Islet of Langerhans (tissue), 1 donor: ENCODE measurements at regions not wholly inside any gene's neighbourhood (a gene's known extent, or its start where the extent isn't known, plus 50 kb on each side); places are given as distances from the start of the nearest gene placed in this dataset.
A peak's percentile ranks its signal among the peaks of the same experiment; 100 is the strongest.

Experiments used
- FAIRE-seq: peaks from one replicate; lab custom pipeline; 2011; peaks lifted over from hg19 to GRCh38; lab: Jason Lieb, UNC

DNA sequence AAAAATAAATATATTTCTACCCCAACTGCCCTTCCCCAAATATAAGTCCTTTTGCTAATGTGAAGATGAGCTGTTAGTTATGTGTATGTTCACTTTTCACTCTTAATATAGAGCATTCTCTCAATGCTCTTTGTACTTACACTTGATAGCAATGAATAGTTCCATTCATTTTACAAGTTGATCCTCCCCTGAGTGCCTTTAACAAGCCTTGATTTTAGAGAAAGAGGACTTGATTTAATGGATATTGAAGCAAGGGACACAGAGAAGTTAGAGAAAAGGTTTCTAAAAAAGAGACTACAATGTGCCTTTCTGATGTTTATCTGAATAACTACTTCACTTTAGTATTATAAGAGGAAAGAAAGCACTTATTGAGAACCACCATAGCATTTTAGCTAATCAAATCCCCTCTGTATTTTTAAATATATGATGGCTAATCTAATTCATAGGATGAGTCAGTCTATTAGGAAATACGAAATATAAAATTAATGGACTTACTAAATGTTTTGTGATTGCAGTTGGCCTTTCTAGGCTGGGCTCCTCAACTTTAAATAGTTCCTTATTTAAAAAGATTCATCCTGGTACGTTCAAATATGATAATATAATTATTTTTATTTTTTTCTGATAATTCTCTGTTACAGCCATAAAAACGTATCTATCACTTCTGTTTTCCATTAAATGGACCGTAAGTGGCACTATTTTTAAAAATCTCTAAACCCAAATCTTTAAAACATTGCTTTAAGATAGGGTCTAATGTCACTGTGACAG is 1097.8 kb upstream of the SLC10A2 start:
- FAIRE-seq, result no peak

DNA sequence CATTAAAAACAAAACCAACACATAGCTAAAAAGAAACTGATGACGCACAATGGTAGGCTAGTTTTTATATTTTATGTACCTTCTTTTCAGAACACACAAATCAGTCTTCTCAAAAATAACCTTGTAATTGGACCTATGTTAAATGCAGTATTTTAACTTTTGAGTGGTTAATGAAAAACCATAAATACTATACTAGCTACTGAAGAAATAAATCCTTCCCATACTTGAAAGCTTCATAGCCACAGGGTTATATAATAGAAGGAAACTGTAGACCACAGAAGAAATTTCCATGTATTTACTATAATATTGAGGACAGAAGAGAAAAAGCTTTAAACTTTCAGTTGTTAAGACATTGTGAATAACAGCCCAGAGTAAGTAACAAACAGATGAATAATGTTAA is 1094.3 kb upstream of the SLC10A2 start:
- FAIRE-seq, result no peak

DNA sequence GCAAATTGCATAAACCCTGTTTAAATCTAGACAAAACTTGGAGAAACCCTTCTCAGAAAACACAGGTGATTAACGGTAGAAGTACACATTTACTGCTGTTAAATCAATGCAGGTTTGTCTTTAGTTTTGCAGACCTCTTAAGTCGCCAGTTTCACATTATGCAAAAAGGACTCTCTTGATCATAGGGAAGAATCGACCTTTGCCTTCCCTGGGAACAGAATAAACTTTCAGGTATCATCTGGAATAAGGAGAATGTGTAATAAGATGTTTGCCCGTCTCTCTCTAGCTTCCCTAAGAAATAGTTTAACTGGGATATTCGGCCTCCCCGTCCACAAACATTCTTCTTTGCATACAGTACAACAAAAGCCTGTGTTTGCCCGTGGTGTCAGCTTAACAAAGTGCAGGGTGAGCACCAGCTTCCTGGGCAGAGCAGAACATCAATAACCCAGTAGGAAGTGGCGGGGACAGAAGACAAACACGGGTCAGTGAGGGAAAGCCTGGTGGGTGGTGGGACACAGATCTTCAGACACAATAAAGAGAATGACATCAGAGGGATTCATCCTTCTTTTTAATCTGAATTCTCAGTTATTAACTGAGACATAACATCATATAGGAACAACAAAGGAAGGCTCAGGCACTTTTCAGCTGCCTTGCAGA is 1077.7 kb upstream of the SLC10A2 start:
- no peak for FAIRE-seq

GRCh38 chr13:104140552-104140951 is 1074.3 kb upstream of the SLC10A2 start:
- no peak for FAIRE-seq

DNA sequence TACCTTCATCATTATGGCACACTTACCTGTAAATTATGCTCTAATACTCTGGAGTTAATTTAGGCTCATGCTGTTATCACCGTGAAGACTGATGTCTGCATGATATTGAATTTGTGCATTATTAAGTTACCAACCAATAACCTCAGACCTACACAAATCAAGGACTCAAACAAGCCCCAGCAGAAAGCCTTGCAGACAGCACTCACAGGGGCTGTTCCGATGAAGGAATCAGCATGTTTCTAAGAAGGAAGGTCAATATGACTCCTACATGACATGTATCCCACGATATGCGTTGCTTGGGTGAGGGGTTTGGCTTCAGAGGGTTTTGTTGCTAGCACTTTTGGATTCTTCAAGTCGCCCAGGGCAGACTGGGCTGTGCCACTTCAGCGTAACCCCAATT is 1071.2 kb upstream of the SLC10A2 start:
- FAIRE-seq, result no peak

DNA sequence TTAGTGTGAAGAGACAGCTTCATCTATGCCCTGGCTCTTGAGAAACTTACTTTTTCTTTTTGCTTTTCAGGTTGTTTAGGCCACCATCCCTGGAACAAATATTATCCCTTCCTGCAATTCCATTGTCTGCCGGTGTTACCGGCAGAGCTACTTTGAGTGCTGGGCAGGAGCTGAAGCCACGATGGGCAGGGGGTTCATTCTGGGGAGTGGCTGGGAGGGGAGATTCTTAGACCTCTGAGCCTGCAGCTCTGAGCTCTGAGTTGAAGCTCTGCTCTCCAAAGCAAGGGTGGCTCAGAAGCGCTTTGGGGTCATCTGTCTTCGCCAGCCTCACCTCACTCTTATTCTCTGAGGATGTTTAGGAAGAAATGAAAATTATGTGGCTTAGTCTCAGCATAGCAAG is 1066.6 kb upstream of the SLC10A2 start:
- no peak for FAIRE-seq

- no peak for FAIRE-seq
These were observed 1047.9 kb upstream of the SLC10A2 start for GRCh38 chr13:104114101-104114500.

GRCh38 chr13:104111031-104111430 is 1044.8 kb upstream of the SLC10A2 start:
- no peak for FAIRE-seq

DNA sequence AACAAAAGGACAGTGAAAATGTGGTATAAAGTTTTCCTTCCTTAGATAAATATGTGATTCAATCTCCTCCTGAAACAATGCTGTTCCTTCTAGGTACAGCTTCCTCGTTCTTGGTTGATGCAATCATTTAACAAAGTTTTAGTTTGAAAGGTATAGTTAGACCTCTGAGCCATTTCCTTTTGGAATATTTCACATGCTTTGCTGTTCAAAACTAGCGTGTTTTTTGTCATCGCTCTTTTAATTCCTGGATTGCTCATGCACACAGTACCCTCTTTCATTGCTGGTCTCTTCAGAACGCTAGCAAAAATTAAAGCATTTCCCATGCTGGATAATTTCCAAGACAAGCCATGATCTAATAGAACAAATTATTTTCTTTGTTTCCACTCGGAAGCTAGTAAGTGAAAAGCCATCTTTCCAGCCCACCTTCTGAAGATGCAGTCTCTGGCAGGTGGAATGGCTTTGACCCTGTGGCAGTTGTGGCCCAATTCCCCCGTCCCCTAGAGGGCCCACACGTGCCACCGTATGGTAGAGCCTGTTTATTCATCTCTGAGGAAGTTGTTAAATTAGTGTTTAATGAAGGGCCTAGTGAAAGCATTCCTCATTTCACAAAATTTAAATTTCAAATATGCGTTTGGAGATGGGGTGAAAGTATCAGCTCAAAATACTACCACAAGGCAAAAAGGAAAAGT is 1040.6 kb upstream of the SLC10A2 start:
- no peak for FAIRE-seq

- peak; percentile 21 for FAIRE-seq
These were observed 1039.5 kb upstream of the SLC10A2 start for GRCh38 chr13:104105418-104106355.

DNA sequence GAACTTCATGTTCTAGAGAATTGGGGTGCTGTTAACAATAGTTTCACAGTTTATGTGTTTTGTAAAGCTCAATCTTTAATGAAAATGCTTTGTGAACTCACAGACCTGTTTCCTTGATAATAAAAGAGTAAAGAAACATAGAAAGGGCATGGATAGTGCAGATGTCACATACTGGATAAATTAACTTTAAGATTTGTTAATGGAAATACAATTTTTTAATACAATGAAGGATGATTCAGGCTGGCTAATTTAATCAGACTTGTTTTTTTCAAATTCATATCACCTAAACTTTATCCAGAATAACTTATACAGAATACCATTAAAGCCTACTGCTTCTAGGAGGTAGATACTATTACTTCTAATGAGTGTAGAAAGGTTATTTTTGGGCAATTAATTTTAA is 1033.5 kb upstream of the SLC10A2 start:
- FAIRE-seq, result no peak

DNA sequence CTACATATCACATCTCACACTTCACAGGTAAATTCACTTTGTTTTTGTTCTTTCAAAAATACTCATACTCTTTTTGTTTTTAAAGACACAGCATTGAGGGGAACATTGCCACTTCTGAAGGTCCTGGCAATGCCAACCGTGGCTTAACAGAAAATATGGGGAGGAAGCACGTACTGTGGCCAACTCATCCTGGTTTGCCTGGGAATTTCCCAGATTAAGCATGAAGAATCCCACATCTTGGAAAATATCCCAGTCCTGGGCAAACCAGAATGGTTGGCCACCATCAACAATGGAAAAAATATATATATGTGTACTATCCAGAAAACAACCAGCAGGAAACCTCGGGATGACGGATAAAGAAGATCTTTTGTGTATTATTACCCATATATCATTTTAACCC is 1032.2 kb upstream of the SLC10A2 start:
- FAIRE-seq, result no peak

DNA sequence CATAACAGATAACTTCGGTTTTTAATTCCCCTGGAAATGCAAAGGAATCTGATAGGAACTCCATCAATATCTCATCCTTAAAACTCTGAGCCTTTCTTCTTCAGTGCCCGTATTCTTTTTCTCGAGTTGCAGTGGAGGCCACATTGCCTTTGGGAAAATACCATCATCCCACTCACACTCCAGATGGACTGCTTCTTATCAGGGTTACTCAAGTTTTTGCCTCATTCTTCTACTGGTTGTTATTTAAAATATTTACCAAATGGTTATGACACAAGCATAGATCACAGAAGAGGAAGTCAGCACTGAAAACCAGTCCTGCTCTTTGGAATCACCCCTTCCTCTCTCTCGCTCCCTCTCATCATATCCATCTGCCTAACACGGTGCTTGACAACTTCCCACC is 1020.5 kb upstream of the SLC10A2 start:
- no peak for FAIRE-seq

DNA sequence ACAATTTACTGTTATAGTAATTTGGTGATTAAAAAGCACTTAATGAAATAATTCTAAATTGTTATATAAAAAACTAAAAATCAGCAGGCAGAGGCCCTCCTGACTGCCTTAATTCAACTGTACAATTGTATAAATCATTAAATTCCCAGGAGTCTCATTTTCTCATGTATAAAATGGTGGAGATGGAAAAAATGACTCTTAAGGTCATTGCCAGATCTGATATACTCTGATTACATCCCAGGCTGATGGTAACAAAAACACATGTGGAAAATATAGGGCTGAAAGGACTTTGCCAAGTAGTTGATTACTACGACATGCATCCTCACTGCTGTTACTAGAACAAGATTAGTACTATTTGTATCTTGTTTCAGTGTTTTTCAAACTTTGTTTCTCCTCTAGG is 1020.0 kb upstream of the SLC10A2 start:
- FAIRE-seq, result no peak

GRCh38 chr13:104085611-104086010 is 1019.4 kb upstream of the SLC10A2 start:
- FAIRE-seq, result no peak

DNA sequence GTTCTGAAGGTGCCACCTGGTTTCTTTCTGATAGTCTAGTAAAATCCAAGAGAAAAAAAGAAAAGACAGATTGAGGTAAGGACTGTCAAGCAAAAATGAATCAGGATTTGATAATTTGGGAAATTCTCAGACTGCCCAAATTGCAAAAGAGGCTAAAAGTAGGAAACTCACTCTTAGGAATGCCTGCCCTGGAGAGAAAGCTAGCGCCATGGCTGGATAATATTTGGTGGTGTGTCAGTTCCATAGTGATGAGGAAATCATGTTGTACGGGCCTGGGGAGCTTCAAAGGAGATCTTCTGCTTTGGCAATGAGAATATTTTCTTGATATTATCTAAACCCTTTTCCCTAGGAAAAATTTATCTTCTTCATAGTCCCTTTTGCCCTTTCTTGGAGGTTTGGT is 1008.1 kb upstream of the SLC10A2 start:
- FAIRE-seq, result no peak

DNA sequence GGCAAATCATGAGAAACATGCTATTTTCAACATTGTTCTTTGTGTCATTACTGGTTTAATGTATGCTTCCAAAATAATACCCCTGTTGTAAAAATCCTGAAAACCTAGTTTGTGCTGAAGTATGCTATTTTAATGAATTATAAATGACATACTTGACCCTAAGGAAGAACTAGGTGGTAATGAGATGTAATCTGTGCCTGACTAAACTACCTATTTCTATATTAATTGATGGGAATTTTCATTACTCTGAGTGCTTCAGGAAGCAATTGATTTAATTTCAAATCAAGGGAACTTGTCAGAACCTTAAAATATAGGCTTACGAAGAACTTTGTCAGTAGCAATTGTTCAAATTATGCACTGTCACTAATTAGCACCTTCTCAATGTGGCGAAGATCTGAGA is 1005.6 kb upstream of the SLC10A2 start:
- FAIRE-seq, result no peak

GRCh38 chr13:104065328-104065727 is 999.1 kb upstream of the SLC10A2 start:
- no peak for FAIRE-seq

DNA sequence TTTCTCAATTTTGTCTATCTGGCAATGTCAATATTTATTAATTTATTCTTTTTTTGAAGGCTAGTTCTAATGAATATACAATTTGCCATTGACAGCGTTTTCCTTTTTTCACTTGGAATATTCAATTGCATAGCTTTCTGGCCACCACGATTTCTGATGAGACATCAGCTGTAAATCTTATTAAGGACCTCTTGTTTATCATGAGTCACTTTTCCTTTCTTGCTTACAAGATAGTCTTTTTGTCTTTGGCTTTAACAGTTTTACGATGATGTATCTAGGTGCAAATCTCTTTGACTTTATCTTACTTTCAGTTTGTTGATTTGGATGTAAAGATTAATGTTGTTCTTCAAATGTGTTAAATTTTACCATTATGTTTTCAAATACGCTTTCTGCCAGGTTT is 991.6 kb upstream of the SLC10A2 start:
- FAIRE-seq, result no peak

- no peak for FAIRE-seq
These were observed 979.7 kb upstream of the SLC10A2 start for GRCh38 chr13:104045907-104046306.

GRCh38 chr13:104043184-104043583 is 977.0 kb upstream of the SLC10A2 start:
- no peak for FAIRE-seq

GRCh38 chr13:104034891-104035290 is 968.7 kb upstream of the SLC10A2 start:
- FAIRE-seq, result no peak
